GM18867 (cell line): ENCODE measurements at regions not wholly inside any gene's neighbourhood (a gene's known extent, or its start where the extent isn't known, plus 50 kb on each side); places are given as distances from the start of the nearest gene placed in this dataset.
A peak's percentile ranks its signal among the peaks of the same experiment; 100 is the strongest.

Experiments
- ATAC-seq: cut with Tn5 transposase; IDR thresholded peaks from one replicate; pipeline ENCODE4 v1.9.1; 2021; ENCODE audit warnings: mild to moderate bottlenecking, moderate library complexity; ENCODE audit not compliant: unreplicated experiment

GRCh38 chr1:234886081-234886984, 242.3 kb downstream of the TOMM20 start:
- no peak for ATAC-seq

- ATAC-seq: no peak
Measured at GRCh38 chr1:234885601-234886000, 243.0 kb downstream of the TOMM20 start.

- no peak for ATAC-seq
Measured at GRCh38 chr1:234884701-234885100, 243.9 kb downstream of the TOMM20 start.

GRCh38 chr1:234884006-234884405, 244.6 kb downstream of the TOMM20 start:
- ATAC-seq: no peak

GRCh38 chr1:234882898-234883297, 245.7 kb downstream of the TOMM20 start:
- ATAC-seq: no peak

- ATAC-seq: peak; percentile 88
Measured at GRCh38 chr1:234881893-234882771, 246.5 kb downstream of the TOMM20 start.

GRCh38 chr1:234879147-234880080, 249.2 kb downstream of the TOMM20 start:
- ATAC-seq: no peak

GRCh38 chr1:234878288-234878687, 250.3 kb downstream of the TOMM20 start:
- no peak for ATAC-seq

- ATAC-seq: no peak
Measured at GRCh38 chr1:234877761-234878160, 250.9 kb downstream of the TOMM20 start.

GRCh38 chr1:234875953-234876855, 252.4 kb downstream of the TOMM20 start:
- ATAC-seq: no peak

- no peak for ATAC-seq
Measured at GRCh38 chr1:234875328-234875952, 253.2 kb downstream of the TOMM20 start.

- no peak for ATAC-seq
Measured at GRCh38 chr1:234874291-234875288, 254.0 kb downstream of the TOMM20 start.

GRCh38 chr1:234871710-234872271, 256.8 kb downstream of the TOMM20 start:
- ATAC-seq: no peak

- no peak for ATAC-seq
Measured at GRCh38 chr1:234871039-234871709, 257.5 kb downstream of the TOMM20 start.

GRCh38 chr1:234870020-234870981, 258.3 kb downstream of the TOMM20 start:
- ATAC-seq: no peak
